Keratinocyte (primary cell): ENCODE measurements at regions not wholly inside any gene's neighbourhood (a gene's known extent, or its start where the extent isn't known, plus 50 kb on each side); places are given as distances from the start of the nearest gene placed in this dataset.

ENCODE experiments used
- CTCF ChIP-seq, 3 experiments: IDR thresholded peaks in 1 of 3; conservative IDR thresholded peaks in 1 of 3; optimal IDR thresholded peaks in 1 of 3; 2 replicates in 2 of 3; 3 replicates in 1 of 3; pipeline versions ENCODE3 to v1.5.1; 2011; ENCODE audit warnings: low read length in 3 of 3, mild to moderate bottlenecking in 3 of 3, moderate library complexity in 2 of 3, control low read depth in 1 of 3, inconsistent platforms in 1 of 3; ENCODE audit not compliant: insufficient read depth in 2 of 3; ENCODE audit errors: extremely low read depth in 1 of 3
- EZH2 ChIP-seq: IDR thresholded peaks from one replicate; pipeline ENCODE4 v1.6.1; 2012; ENCODE audit warnings: inconsistent platforms, mild to moderate bottlenecking, low read length, moderate library complexity

DNA sequence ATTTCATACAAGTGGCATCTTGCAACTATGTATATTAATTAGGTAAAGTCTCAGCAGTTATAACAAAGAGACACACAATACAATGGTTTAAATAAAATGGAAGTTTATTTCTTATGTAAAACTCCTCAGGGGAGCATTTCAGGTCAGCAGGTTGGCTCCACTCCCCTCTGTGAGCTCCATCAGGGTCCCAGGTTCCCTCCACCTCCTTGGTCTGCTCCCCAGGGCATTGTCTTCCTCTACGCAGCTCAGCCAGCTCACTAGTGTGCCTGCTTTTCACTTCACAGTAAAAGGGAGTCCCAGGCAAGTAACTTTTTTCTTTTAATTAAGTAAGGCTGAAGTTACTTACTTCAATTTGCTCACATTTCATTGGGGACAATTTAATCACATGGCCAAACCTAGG lies 135.3 kb upstream of the FNDC3A start:
- TF ChIP-seq EZH2 (no peak), CTCF (optimal IDR thresholded peaks at IDR 0.05 in 1 of 3, IDR thresholded peaks at IDR 0.05 in 1 of 3, conservative IDR thresholded peaks at IDR 0.05 in 1 of 3; ENCODE audit: extremely low read depth in 1 of 3, insufficient read depth in 2 of 3, low read length in 3 of 3) (no peak)
